Neuronal stem cell (in vitro differentiated cells): ENCODE measurements at regions not wholly inside any gene's neighbourhood (a gene's known extent, or its start where the extent isn't known, plus 50 kb on each side); places are given as distances from the start of the nearest gene placed in this dataset.

ENCODE experiments used
- DNase-seq: peaks from one replicate; pipeline ENCODE4 v3.0.0-alpha.2; 2013; ENCODE audit warnings: low spot score
- H2AFZ ChIP-seq: one replicate; pipeline ENCODE4 v1.6.1; 2013; ENCODE audit warnings: mild to moderate bottlenecking, low read length, inconsistent platforms
- H2AK5ac ChIP-seq: 2 replicates; pipeline ENCODE4 v1.6.1; 2013; ENCODE audit warnings: low read depth, mild to moderate bottlenecking, inconsistent platforms, low read length, moderate library complexity, mixed read lengths
- H2BK120ac ChIP-seq: 2 replicates; pipeline ENCODE4 v1.6.1; 2013; ENCODE audit warnings: low read depth, mild to moderate bottlenecking, inconsistent platforms, low read length, moderate library complexity, mixed read lengths
- H2BK12ac ChIP-seq: one replicate; pipeline ENCODE4 v1.6.1; 2013; ENCODE audit warnings: low read length, inconsistent platforms
- H2BK15ac ChIP-seq: 2 replicates; pipeline ENCODE4 v1.6.1; 2013; ENCODE audit warnings: mild to moderate bottlenecking, low read length, inconsistent platforms, mixed read lengths
- H2BK5ac ChIP-seq: one replicate; pipeline ENCODE4 v1.6.1; 2013; ENCODE audit warnings: inconsistent platforms, mild to moderate bottlenecking, low read length, moderate library complexity
- H3K14ac ChIP-seq: one replicate; pipeline ENCODE4 v1.6.1; 2013; ENCODE audit warnings: low read length, inconsistent platforms
- H3K18ac ChIP-seq: 2 replicates; pipeline ENCODE4 v1.6.1; 2013; ENCODE audit warnings: low read length, inconsistent platforms
- H3K23ac ChIP-seq: 2 replicates; pipeline ENCODE4 v1.6.1; 2013; ENCODE audit warnings: low read depth, mild to moderate bottlenecking, mixed read lengths, low read length, inconsistent platforms; ENCODE audit not compliant: poor library complexity
- H3K27ac ChIP-seq: replicated peaks from 3 replicates; pipeline ENCODE4 v1.5.1; 2013; ENCODE audit warnings: low read length, inconsistent platforms
- H3K27me3 ChIP-seq, 3 experiments: 2 replicates each; pipeline ENCODE4 v1.6.1; 2013; ENCODE audit warnings: low read length in 3 of 3, mild to moderate bottlenecking in 2 of 3, inconsistent platforms in 1 of 3, low read depth in 1 of 3, mixed read lengths in 1 of 3, moderate library complexity in 1 of 3; ENCODE audit not compliant: control insufficient read depth in 3 of 3, insufficient read depth in 3 of 3
- H3K36me3 ChIP-seq, 2 donors: replicated peaks in 1 of 2; 2 replicates each; pipeline ENCODE4 v1.6.1; 2013; ENCODE audit warnings: low read length in 2 of 2; ENCODE audit not compliant: control insufficient read depth in 2 of 2, insufficient read depth in 2 of 2
- H3K4ac ChIP-seq: 2 replicates; pipeline ENCODE4 v1.6.1; 2013; ENCODE audit warnings: inconsistent platforms, mild to moderate bottlenecking, low read length, moderate library complexity
- H3K4me1 ChIP-seq, 2 donors: 1 replicate in 1 of 2; 2 replicates in 1 of 2; pipeline ENCODE4 v1.6.1; 2013; ENCODE audit warnings: low read length in 2 of 2, low read depth in 1 of 2; ENCODE audit not compliant: control insufficient read depth in 2 of 2, insufficient read depth in 1 of 2
- H3K4me2 ChIP-seq: one replicate; pipeline ENCODE4 v1.6.1; 2013; ENCODE audit warnings: mild to moderate bottlenecking, low read length, inconsistent platforms; ENCODE audit not compliant: insufficient read depth, poor library complexity, severe bottlenecking
- H3K4me3 ChIP-seq, 2 donors: 2 replicates each; pipeline ENCODE4 v1.5.1; 2013; ENCODE audit warnings: low read length in 2 of 2, mild to moderate bottlenecking in 2 of 2, inconsistent platforms in 1 of 2, moderate library complexity in 1 of 2
- H3K79me1 ChIP-seq: one replicate; pipeline ENCODE4 v1.6.1; 2013; ENCODE audit warnings: low read depth, mild to moderate bottlenecking, inconsistent platforms, low read length, moderate library complexity
- H3K9ac ChIP-seq: one replicate; pipeline ENCODE4 v1.6.1; 2013; ENCODE audit warnings: mild to moderate bottlenecking, low read depth, low read length, inconsistent platforms; ENCODE audit not compliant: poor library complexity
- H3K9me3 ChIP-seq, 2 donors: replicated peaks in 1 of 2; 2 replicates each; pipeline versions ENCODE3 to v1.6.1; 2013; ENCODE audit warnings: low read length in 2 of 2, mild to moderate bottlenecking in 2 of 2, inconsistent platforms in 1 of 2, low read depth in 1 of 2, mixed read lengths in 1 of 2, moderate library complexity in 1 of 2; ENCODE audit not compliant: control insufficient read depth in 2 of 2, insufficient read depth in 1 of 2
- H4K8ac ChIP-seq: one replicate; pipeline ENCODE4 v1.6.1; 2013; ENCODE audit warnings: low read depth, mild to moderate bottlenecking, inconsistent platforms, low read length, moderate library complexity
- H4K91ac ChIP-seq: one replicate; pipeline ENCODE4 v1.6.1; 2013; ENCODE audit warnings: low read length, low read depth, mild to moderate bottlenecking, inconsistent platforms; ENCODE audit not compliant: poor library complexity
- WGBS, 2 donors: extraction: QIAGEN DNeasy Blood & Tissue Kit; methylation state at CpG; one replicate each; pipeline ENCODE4 v1.1.7; 2013; ENCODE audit warnings: missing lambda C conversion rate in 2 of 2, mixed read lengths in 1 of 2; ENCODE audit not compliant: insufficient read length in 2 of 2, insufficient replicate concordance in 1 of 2; ENCODE audit errors: extremely low coverage in 2 of 2; 5-methylcytosine and 5-hydroxymethylcytosine counted together

GRCh38 chr6:54515713-54516112 lies 207.5 kb downstream of the TINAG start:
- no peak overlapping the region for H2AK5ac ChIP-seq
- no peak overlapping the region for H2BK5ac ChIP-seq
- H3K27me3 ChIP-seq: no peaks in the 10 kb centered on the region
- no peak overlapping the region for H2AFZ ChIP-seq
- no peaks in the 10 kb centered on the region for H3K9me3 ChIP-seq
- no peak overlapping the region for H2BK12ac ChIP-seq
- H3K14ac ChIP-seq: no peak overlapping the region
- H2BK15ac ChIP-seq: no peak overlapping the region
- no peak overlapping the region for H3K23ac ChIP-seq
- H3K79me1 ChIP-seq: no peaks in the 10 kb centered on the region
- no peak overlapping the region for H3K4me2 ChIP-seq
- no peak overlapping the region for H3K27ac ChIP-seq
- H3K18ac ChIP-seq: no peak overlapping the region
- no peak overlapping the region for H3K4ac ChIP-seq
- H3K36me3 ChIP-seq: no peaks in the 10 kb centered on the region
- no peak overlapping the region for H3K9ac ChIP-seq
- no peak for DNase-seq
- H4K8ac ChIP-seq: no peak overlapping the region
- WGBS, 2 donors: no CpG with 5 or more reads among the region's 1 CpG
- no peak overlapping the region for H4K91ac ChIP-seq
- H3K4me1 ChIP-seq: no peaks in the 10 kb centered on the region
- H3K4me3 ChIP-seq: no peak overlapping the region
- no peak overlapping the region for H2BK120ac ChIP-seq

- H4K91ac ChIP-seq: no peak overlapping the region
- no peak overlapping the region for H2BK5ac ChIP-seq
- H2BK12ac ChIP-seq: no peak overlapping the region
- no peak overlapping the region for H3K14ac ChIP-seq
- H2AFZ ChIP-seq: no peak overlapping the region
- H3K27me3 ChIP-seq: no peaks in the 10 kb centered on the region
- no CpG with 5 or more reads among the region's 1 CpG for WGBS, 2 donors
- H3K36me3 ChIP-seq: no peaks in the 10 kb centered on the region
- no peak for DNase-seq
- H3K4ac ChIP-seq: no peak overlapping the region
- no peak overlapping the region for H2BK120ac ChIP-seq
- H3K18ac ChIP-seq: no peak overlapping the region
- H3K27ac ChIP-seq: no peak overlapping the region
- no peak overlapping the region for H4K8ac ChIP-seq
- no peaks in the 10 kb centered on the region for H3K9me3 ChIP-seq
- no peak overlapping the region for H2AK5ac ChIP-seq
- no peaks in the 10 kb centered on the region for H3K79me1 ChIP-seq
- no peaks in the 10 kb centered on the region for H3K4me1 ChIP-seq
- H3K4me2 ChIP-seq: no peak overlapping the region
- no peak overlapping the region for H3K4me3 ChIP-seq
- H3K9ac ChIP-seq: no peak overlapping the region
- H3K23ac ChIP-seq: no peak overlapping the region
- no peak overlapping the region for H2BK15ac ChIP-seq
These were observed 208.1 kb downstream of the TINAG start for GRCh38 chr6:54516321-54516720.

GRCh38 chr6:54519161-54519560 lies 210.9 kb downstream of the TINAG start:
- DNase-seq: no peak
- Histone ChIP-seq H3K14ac (no peak overlapping the region), H3K9me3 (no peaks in the 10 kb centered on the region), H3K23ac (no peak overlapping the region), H3K27ac (no peak overlapping the region), H3K4me2 (no peak overlapping the region), H3K4me1 (no peaks in the 10 kb centered on the region), H3K36me3 (no peaks in the 10 kb centered on the region), H4K91ac (no peak overlapping the region), H3K18ac (no peak overlapping the region), H4K8ac (no peak overlapping the region), H2BK5ac (no peak overlapping the region), H2BK12ac (no peak overlapping the region), H3K79me1 (no peaks in the 10 kb centered on the region), H3K27me3 (no peaks in the 10 kb centered on the region), H2BK15ac (no peak overlapping the region), H3K4ac (no peak overlapping the region), H3K9ac (no peak overlapping the region), H3K4me3 (no peak overlapping the region), H2AK5ac (no peak overlapping the region), H2AFZ (no peak overlapping the region), H2BK120ac (no peak overlapping the region)
- no CpG with 5 or more reads among the region's 3 CpGs for WGBS, 2 donors

GRCh38 chr6:54525731-54526130 lies 217.5 kb downstream of the TINAG start:
- Histone ChIP-seq H3K9ac (no peak overlapping the region), H3K14ac (no peak overlapping the region), H3K36me3 (no peaks in the 10 kb centered on the region), H3K79me1 (no peaks in the 10 kb centered on the region), H3K27me3 (no peaks in the 10 kb centered on the region), H2AFZ (no peak overlapping the region), H2BK5ac (no peak overlapping the region), H3K4me3 (no peak overlapping the region), H4K91ac (no peak overlapping the region), H2BK12ac (no peak overlapping the region), H3K23ac (no peak overlapping the region), H3K4ac (no peak overlapping the region), H3K18ac (no peak overlapping the region), H3K4me1 (no peaks in the 10 kb centered on the region), H2AK5ac (no peak overlapping the region), H3K9me3 (peaks cover 0 to 3% of the 10 kb centered on the region in 2 donors), H3K4me2 (no peak overlapping the region), H2BK120ac (no peak overlapping the region), H3K27ac (no peak overlapping the region), H2BK15ac (no peak overlapping the region), H4K8ac (no peak overlapping the region)
- no CpG with 5 or more reads among the region's 2 CpGs for WGBS, 2 donors
- no peak for DNase-seq
